IMR-90 (cell line): ENCODE measurements at regions not wholly inside any gene's neighbourhood (a gene's known extent, or its start where the extent isn't known, plus 50 kb on each side); places are given as distances from the start of the nearest gene placed in this dataset.

Experiments
- ATAC-seq: fragments of 200-7000 bp; cut with Tn5 transposase; 2 replicates; pipeline ENCODE4 v1.9.1; 2020; ENCODE audit warnings: low read depth, mild to moderate bottlenecking, moderate library complexity
- BruUV-seq: library from RNA; stranded (reverse); fragments of 400-500 nt; replicated peaks from 2 replicates; lab custom pipeline; 2021; lab: Mats Ljungman, UMichigan
- CTCF ChIA-PET: fragments of 300-600 bp; formaldehyde crosslinking; extraction: SDS; loops from one replicate; lab custom pipeline; 2021; ENCODE audit warnings: antibody characterized with exemption; lab: Yijun Ruan, JAX
- POLR2A ChIA-PET: fragments of 300-600 bp; sonication (Branson Sonifier 250); formaldehyde crosslinking; loops from one replicate; lab custom pipeline; 2022; ENCODE audit warnings: antibody characterized with exemption; ENCODE audit not compliant: unreplicated experiment; lab: Charles Lee
- DNase-seq: peaks from one replicate; pipeline ENCODE4 v3.0.0; 2013
- H2AFZ ChIP-seq: replicated peaks from 2 replicates; pipeline ENCODE3; 2013; ENCODE audit warnings: low read length, mild to moderate bottlenecking; ENCODE audit not compliant: poor library complexity
- H2AK5ac ChIP-seq: 2 replicates; pipeline ENCODE4 v1.6.1; 2013; ENCODE audit warnings: low read depth, low read length, inconsistent platforms
- H2AK9ac ChIP-seq: replicated peaks from 2 replicates; pipeline ENCODE3; 2013; ENCODE audit warnings: mild to moderate bottlenecking, low read depth, low read length, moderate library complexity; ENCODE audit not compliant: poor library complexity
- H2BK120ac ChIP-seq: 2 replicates; pipeline ENCODE4 v1.6.1; 2013; ENCODE audit warnings: low read depth, low read length, inconsistent platforms
- H2BK15ac ChIP-seq: 3 replicates; pipeline ENCODE4 v1.6.1; 2013; ENCODE audit warnings: low read depth, low read length, inconsistent platforms
- H2BK20ac ChIP-seq: 2 replicates; pipeline ENCODE4 v1.6.1; 2013; ENCODE audit warnings: low read depth, mild to moderate bottlenecking, inconsistent platforms, low read length, moderate library complexity
- H2BK5ac ChIP-seq: 2 replicates; pipeline ENCODE4 v1.6.1; 2013; ENCODE audit warnings: mild to moderate bottlenecking, low read depth, low read length, inconsistent platforms; ENCODE audit not compliant: poor library complexity, severe bottlenecking
- H3K14ac ChIP-seq: replicated peaks from 2 replicates; pipeline ENCODE4 v1.6.1; 2013; ENCODE audit warnings: low read depth, low read length, inconsistent platforms
- H3K18ac ChIP-seq: 2 replicates; pipeline ENCODE4 v1.6.1; 2013; ENCODE audit warnings: low read depth, low read length, control low read depth
- H3K23ac ChIP-seq: 2 replicates; pipeline ENCODE4 v1.6.1; 2013; ENCODE audit warnings: low read depth, low read length, inconsistent platforms
- H3K27ac ChIP-seq: 2 replicates; pipeline ENCODE4 v1.5.1; 2013; ENCODE audit warnings: mild to moderate bottlenecking, control low read depth, low read length; ENCODE audit not compliant: insufficient read depth
- H3K27me3 ChIP-seq: 2 replicates; pipeline ENCODE4 v1.6.1; 2013; ENCODE audit warnings: low read length; ENCODE audit not compliant: control insufficient read depth, insufficient read depth
- H3K36me3 ChIP-seq: 2 replicates; pipeline ENCODE4 v1.6.1; 2013; ENCODE audit warnings: low read length, mixed read lengths; ENCODE audit not compliant: control insufficient read depth, insufficient read depth
- H3K4ac ChIP-seq: 2 replicates; pipeline ENCODE4 v1.6.1; 2013; ENCODE audit warnings: low read depth, low read length, inconsistent platforms
- H3K4me1 ChIP-seq: 2 replicates; pipeline ENCODE4 v1.6.1; 2013; ENCODE audit warnings: low read length, mixed read lengths; ENCODE audit not compliant: control insufficient read depth, insufficient read depth
- H3K4me2 ChIP-seq: 2 replicates; pipeline ENCODE4 v1.6.1; 2013; ENCODE audit warnings: low read depth, mild to moderate bottlenecking, control low read depth, low read length, moderate library complexity
- H3K4me3 ChIP-seq: 2 replicates; pipeline ENCODE4 v1.5.1; 2013; ENCODE audit warnings: low read depth, mild to moderate bottlenecking, control low read depth, low read length, moderate library complexity; ENCODE audit not compliant: insufficient read depth
- H3K56ac ChIP-seq: 2 replicates; pipeline ENCODE4 v1.6.1; 2013; ENCODE audit warnings: low read length, inconsistent platforms; ENCODE audit not compliant: insufficient read depth; ENCODE audit errors: extremely low read depth
- H3K79me1 ChIP-seq, 2 experiments: 2 replicates each; pipeline ENCODE4 v1.6.1; 2013; ENCODE audit warnings: low read length in 2 of 2, inconsistent platforms in 1 of 2, low read depth in 1 of 2
- H3K9ac ChIP-seq: 2 replicates; pipeline ENCODE4 v1.6.1; 2013; ENCODE audit warnings: low read depth, low read length, control low read depth
- H3K9me1 ChIP-seq: 2 replicates; pipeline ENCODE4 v1.6.1; 2013; ENCODE audit warnings: low read length, inconsistent platforms; ENCODE audit not compliant: insufficient read depth
- H3K9me3 ChIP-seq: 2 replicates; pipeline ENCODE4 v1.6.1; 2013; ENCODE audit warnings: low read length; ENCODE audit not compliant: control insufficient read depth, insufficient read depth
- H4K20me1 ChIP-seq: 2 replicates; pipeline ENCODE4 v1.6.1; 2013; ENCODE audit warnings: low read length, inconsistent platforms; ENCODE audit not compliant: insufficient read depth
- H4K5ac ChIP-seq: 2 replicates; pipeline ENCODE4 v1.6.1; 2013; ENCODE audit warnings: mild to moderate bottlenecking, low read depth, low read length, control low read depth
- H4K8ac ChIP-seq, 2 experiments: 2 replicates each; pipeline ENCODE4 v1.6.1; 2013; ENCODE audit warnings: low read depth in 2 of 2, low read length in 2 of 2, control low read depth in 1 of 2, inconsistent platforms in 1 of 2
- H4K91ac ChIP-seq: 2 replicates; pipeline ENCODE4 v1.6.1; 2013; ENCODE audit warnings: low read depth, low read length, inconsistent platforms; ENCODE audit not compliant: insufficient read depth
- BHLHE40 ChIP-seq: fragments of 150-350 bp; IDR thresholded peaks from 2 replicates; pipeline ENCODE4 v1.6.1; 2016; ENCODE audit warnings: mild to moderate bottlenecking, low read depth, low read length
- ELK1 ChIP-seq: fragments of 150-350 bp; IDR thresholded peaks from 2 replicates; pipeline ENCODE4 v1.6.1; 2016; ENCODE audit warnings: low read depth, mild to moderate bottlenecking, low read length, moderate library complexity, borderline replicate concordance
- FOS ChIP-seq: fragments of 150-350 bp; IDR thresholded peaks from 2 replicates; pipeline ENCODE4 v1.6.1; 2016; ENCODE audit warnings: low read depth, low read length
- RFX5 ChIP-seq: IDR thresholded peaks from 2 replicates; pipeline ENCODE4 v1.8.0; 2012; ENCODE audit warnings: low read depth, mild to moderate bottlenecking, low read length, moderate library complexity
- WGBS, 2 experiments: methylation state at CpG; one replicate each; pipeline versions ENCODE4 v1.1.5 to v1.1.7; 2013; ENCODE audit warnings: missing lambda C conversion rate in 2 of 2; ENCODE audit not compliant: insufficient read length in 1 of 2; ENCODE audit errors: extremely low coverage in 2 of 2; 5-methylcytosine and 5-hydroxymethylcytosine counted together
- dilution Hi-C: fragments of 300-500 bp; cut with HindIII; formaldehyde crosslinking; loops from one replicate; pipeline ENCODE4 v1.14.3; 2018; ENCODE audit warnings: low sequenced_read_pairs; ENCODE audit not compliant: unreplicated experiment
- in situ Hi-C: fragments of 300-500 bp; cut with MboI; formaldehyde crosslinking; loops from 3 replicates; pipeline ENCODE4 v1.14.3; 2019; ENCODE audit warnings: low sequenced_read_pairs, inconsistent platforms, mixed read lengths
- intact Hi-C: fragments of 100-400 bp; cut with micrococcal nuclease; formaldehyde crosslinking; loops from 2 replicates; pipeline ENCODE4 v1.10.0; 2022

- H2BK120ac ChIP-seq = no peak overlapping the region
- 93% methylated on average over 2 of the region's 6 CpGs; no CpG with 5 or more reads in 1 of the 2 experiments for WGBS, 2 experiments
- H4K20me1 ChIP-seq = no peaks in the 10 kb centered on the region
- no peaks in the 10 kb centered on the region for H3K9me1 ChIP-seq
- H2BK15ac ChIP-seq = no peak overlapping the region
- no peaks in the 10 kb centered on the region for H3K36me3 ChIP-seq
- no peak for ATAC-seq
- dilution Hi-C loops (no loop called here), intact Hi-C loops (no loop called here), in situ Hi-C loops (no loop called here)
- no peak overlapping the region for H3K14ac ChIP-seq
- H2BK5ac ChIP-seq = no peak overlapping the region
- no peak overlapping the region for H2AK5ac ChIP-seq
- H4K5ac ChIP-seq = no peak overlapping the region
- H4K91ac ChIP-seq = no peak overlapping the region
- H3K9ac ChIP-seq = no peak overlapping the region
- ChIA-PET POLR2A (no interaction called here), CTCF (no interaction called here)
- no peak for TF ChIP-seq FOS
- TF ChIP-seq BHLHE40 = no peak
- TF ChIP-seq RFX5 = no peak
- TF ChIP-seq ELK1 = no peak
- H3K18ac ChIP-seq = no peak overlapping the region
- no peak overlapping the region for H3K4me3 ChIP-seq
- no peaks in the 10 kb centered on the region; the same call in 1 of the 2 replicates for H3K4me1 ChIP-seq
- H2AFZ ChIP-seq = no peak overlapping the region
- no peak overlapping the region for H4K8ac ChIP-seq
- H3K9me3 ChIP-seq = no peaks in the 10 kb centered on the region
- no peak overlapping the region for H2AK9ac ChIP-seq
- H3K4me2 ChIP-seq = no peak overlapping the region
- DNase-seq = no peak
- H3K79me1 ChIP-seq = no peaks in the 10 kb centered on the region
- H3K23ac ChIP-seq = no peak overlapping the region
- H3K27ac ChIP-seq = no peak overlapping the region
- H2BK20ac ChIP-seq = no peak overlapping the region
- H3K27me3 ChIP-seq = no peaks in the 10 kb centered on the region
- no peak overlapping the region for H3K56ac ChIP-seq
- BruUV-seq = no TSS peak
- H3K4ac ChIP-seq = no peak overlapping the region
Observed at GRCh38 chr2:160956243-160956802, 203.9 kb upstream of the TANK start.
